Ishikawa (cell line): ENCODE measurements at regions not wholly inside any gene's neighbourhood (a gene's known extent, or its start where the extent isn't known, plus 50 kb on each side); places are given as distances from the start of the nearest gene placed in this dataset.

Experiments
- CEBPB ChIP-seq: IDR thresholded peaks from 2 replicates; pipeline ENCODE4 v1.6.1; 2012
- CREB1 ChIP-seq: IDR thresholded peaks from 2 replicates; pipeline ENCODE4 v1.6.1; 2012; ENCODE audit warnings: low read depth
- EGR1 ChIP-seq: IDR thresholded peaks from 2 replicates; pipeline ENCODE4 v1.6.1; 2012
- EP300 ChIP-seq: IDR thresholded peaks from 2 replicates; pipeline ENCODE4 v1.6.1; 2012; ENCODE audit warnings: borderline replicate concordance
- FOXM1 ChIP-seq: IDR thresholded peaks from 2 replicates; pipeline ENCODE4 v1.6.1; 2012; ENCODE audit warnings: low read depth, borderline replicate concordance
- MAX ChIP-seq: IDR thresholded peaks from 2 replicates; pipeline ENCODE4 v1.6.1; 2012
- NFIC ChIP-seq: IDR thresholded peaks from 2 replicates; pipeline ENCODE4 v1.6.1; 2012
- RAD21 ChIP-seq: IDR thresholded peaks from 2 replicates; pipeline ENCODE4 v1.6.1; 2012; ENCODE audit warnings: low read depth
- REST ChIP-seq: IDR thresholded peaks from 2 replicates; pipeline ENCODE4 v1.6.1; 2012; ENCODE audit warnings: low read depth, mild to moderate bottlenecking
- TAF1 ChIP-seq: IDR thresholded peaks from 2 replicates; pipeline ENCODE4 v1.6.1; 2012; ENCODE audit warnings: low read depth, mild to moderate bottlenecking
- TCF12 ChIP-seq: IDR thresholded peaks from 2 replicates; pipeline ENCODE4 v1.6.1; 2012; ENCODE audit warnings: low read depth
- TEAD4 ChIP-seq: IDR thresholded peaks from 2 replicates; pipeline ENCODE4 v1.6.1; 2012
- USF1 ChIP-seq: IDR thresholded peaks from 2 replicates; pipeline ENCODE4 v1.6.1; 2012
- YY1 ChIP-seq: IDR thresholded peaks from 2 replicates; pipeline ENCODE4 v1.6.1; 2012; ENCODE audit warnings: low read depth
- ZBTB7A ChIP-seq: IDR thresholded peaks from 2 replicates; pipeline ENCODE4 v1.6.1; 2012; ENCODE audit warnings: low read depth

GRCh38 chr4:149961876-149962597 lies 116.2 kb upstream of the DCLK2 start:
- TF ChIP-seq TCF12: no peak
- no peak for TF ChIP-seq NFIC
- TF ChIP-seq ZBTB7A: no peak
- TF ChIP-seq TEAD4: no peak
- TF ChIP-seq USF1: no peak
- no peak for TF ChIP-seq YY1
- TF ChIP-seq EGR1: no peak
- TF ChIP-seq EP300: no peak

- TF ChIP-seq EGR1 (no peak), EP300 (no peak), YY1 (no peak), TAF1 (no peak), MAX (no peak), REST (no peak), NFIC (no peak), CEBPB (no peak), TEAD4 (no peak), RAD21 (no peak), CREB1 (no peak)
Measured at GRCh38 chr4:149964001-149964796, 114.0 kb upstream of the DCLK2 start.

GRCh38 chr4:149965206-149965605 lies 113.0 kb upstream of the DCLK2 start:
- TF ChIP-seq FOXM1: no peak
- no peak for TF ChIP-seq USF1
- no peak for TF ChIP-seq CREB1
- no peak for TF ChIP-seq RAD21
- TF ChIP-seq TCF12: no peak
- no peak for TF ChIP-seq REST
- no peak for TF ChIP-seq TAF1
- no peak for TF ChIP-seq EP300
- no peak for TF ChIP-seq ZBTB7A
- TF ChIP-seq EGR1: no peak
- TF ChIP-seq NFIC: no peak
- no peak for TF ChIP-seq TEAD4
- no peak for TF ChIP-seq CEBPB
- TF ChIP-seq YY1: no peak
- no peak for TF ChIP-seq MAX

GRCh38 chr4:149972407-149972806 lies 105.8 kb upstream of the DCLK2 start:
- TF ChIP-seq RAD21: no peak
- TF ChIP-seq EGR1: no peak
- no peak for TF ChIP-seq ZBTB7A
- no peak for TF ChIP-seq YY1
- no peak for TF ChIP-seq USF1
- TF ChIP-seq TAF1: no peak
- no peak for TF ChIP-seq REST
- TF ChIP-seq MAX: no peak
- no peak for TF ChIP-seq TEAD4
- no peak for TF ChIP-seq CREB1
- TF ChIP-seq TCF12: no peak
